ENCODE measurements at regions not wholly inside any gene's neighbourhood (a gene's known extent, or its start where the extent isn't known, plus 50 kb on each side); places are given as distances from the start of the nearest gene placed in this dataset.

GRCh38 chr5:35372482-35372881 lies 142.2 kb upstream of the PRLR start:
- TF ChIP-seq EZH2 (optimal IDR thresholded peaks at IDR 0.05; ENCODE audit: low read depth, low read length): no peak
- TF ChIP-seq EZH2phosphoT487 (IDR thresholded peaks at IDR 0.05; ENCODE audit: low read length): no peak
- no peak for TF ChIP-seq CTCF (IDR thresholded peaks at IDR 0.05; ENCODE audit: low read length)
- Histone ChIP-seq H3K27me3 (replicated peaks; ENCODE audit: insufficient read depth, low read length) (no peaks in the 10 kb centered on the region), H3K4me2 (ENCODE audit: low read depth, low read length) (no peak overlapping the region), H3K4me1 (ENCODE audit: low read length) (no peaks in the 10 kb centered on the region), H3K9me3 (replicated peaks; ENCODE audit: insufficient read depth, low read length) (no peaks in the 10 kb centered on the region), H3K9me2 (replicated peaks; ENCODE audit: insufficient read depth, low read length) (no peaks in the 10 kb centered on the region), H3K9ac (ENCODE audit: low read length) (no peak overlapping the region), H3K79me2 (ENCODE audit: low read length) (no peaks in the 10 kb centered on the region), H3K4me3 (ENCODE audit: low read length) (no peak overlapping the region), H3K27ac (ENCODE audit: low read length) (no peak overlapping the region), H4K20me1 (ENCODE audit: insufficient read depth, low read length) (no peaks in the 10 kb centered on the region), H3F3A (ENCODE audit: insufficient read depth, low read length) (no peaks in the 10 kb centered on the region), H3K36me3 (replicated peaks; ENCODE audit: insufficient read depth, low read length) (no peaks in the 10 kb centered on the region), H2AFZ (ENCODE audit: low read length) (no peak overlapping the region)
- no peak for DNase-seq

GRCh38 chr5:35371951-35372426 lies 141.7 kb upstream of the PRLR start:
- no peak overlapping the region for H3K4me2 ChIP-seq (ENCODE audit: low read depth, low read length)
- H3K4me3 ChIP-seq (ENCODE audit: low read length): no peak overlapping the region
- H3K27ac ChIP-seq (ENCODE audit: low read length): no peak overlapping the region
- H3K79me2 ChIP-seq (ENCODE audit: low read length): no peaks in the 10 kb centered on the region
- TF ChIP-seq EZH2phosphoT487 (IDR thresholded peaks at IDR 0.05; ENCODE audit: low read length): no peak
- H2AFZ ChIP-seq (ENCODE audit: low read length): no peak overlapping the region
- no peaks in the 10 kb centered on the region for H3K27me3 ChIP-seq (replicated peaks; ENCODE audit: insufficient read depth, low read length)
- DNase-seq: no peak
- no peak overlapping the region for H3K9ac ChIP-seq (ENCODE audit: low read length)
- H3K4me1 ChIP-seq (ENCODE audit: low read length): no peaks in the 10 kb centered on the region
- H3K36me3 ChIP-seq (replicated peaks; ENCODE audit: insufficient read depth, low read length): no peaks in the 10 kb centered on the region
- H3F3A ChIP-seq (ENCODE audit: insufficient read depth, low read length): no peaks in the 10 kb centered on the region
- no peaks in the 10 kb centered on the region for H4K20me1 ChIP-seq (ENCODE audit: insufficient read depth, low read length)
- no peaks in the 10 kb centered on the region for H3K9me2 ChIP-seq (replicated peaks; ENCODE audit: insufficient read depth, low read length)
- no peaks in the 10 kb centered on the region for H3K9me3 ChIP-seq (replicated peaks; ENCODE audit: insufficient read depth, low read length)

GRCh38 chr5:35370871-35371270 lies 140.6 kb upstream of the PRLR start:
- Histone ChIP-seq H3K27ac (ENCODE audit: low read length) (no peak overlapping the region), H3K79me2 (ENCODE audit: low read length) (no peaks in the 10 kb centered on the region), H3K27me3 (replicated peaks; ENCODE audit: insufficient read depth, low read length) (no peaks in the 10 kb centered on the region), H3K4me2 (ENCODE audit: low read depth, low read length) (no peak overlapping the region), H3F3A (ENCODE audit: insufficient read depth, low read length) (no peaks in the 10 kb centered on the region), H3K9me3 (replicated peaks; ENCODE audit: insufficient read depth, low read length) (no peaks in the 10 kb centered on the region), H3K9ac (ENCODE audit: low read length) (no peak overlapping the region), H4K20me1 (ENCODE audit: insufficient read depth, low read length) (no peaks in the 10 kb centered on the region), H3K9me2 (replicated peaks; ENCODE audit: insufficient read depth, low read length) (no peaks in the 10 kb centered on the region), H2AFZ (ENCODE audit: low read length) (no peak overlapping the region), H3K4me1 (ENCODE audit: low read length) (no peaks in the 10 kb centered on the region), H3K4me3 (ENCODE audit: low read length) (no peak overlapping the region), H3K36me3 (replicated peaks; ENCODE audit: insufficient read depth, low read length) (no peaks in the 10 kb centered on the region)
- DNase-seq: no peak
- TF ChIP-seq EZH2phosphoT487 (IDR thresholded peaks at IDR 0.05; ENCODE audit: low read length) (no peak), CTCF (IDR thresholded peaks at IDR 0.05; ENCODE audit: low read length) (no peak), EZH2 (optimal IDR thresholded peaks at IDR 0.05; ENCODE audit: low read depth, low read length) (no peak)

- H3K9ac ChIP-seq (ENCODE audit: low read length): no peak overlapping the region
- no peaks in the 10 kb centered on the region for H3K79me2 ChIP-seq (ENCODE audit: low read length)
- TF ChIP-seq CTCF (IDR thresholded peaks at IDR 0.05; ENCODE audit: low read length) (no peak), EZH2 (optimal IDR thresholded peaks at IDR 0.05; ENCODE audit: low read depth, low read length) (no peak), EZH2phosphoT487 (IDR thresholded peaks at IDR 0.05; ENCODE audit: low read length) (no peak)
- H3K9me3 ChIP-seq (replicated peaks; ENCODE audit: insufficient read depth, low read length): no peaks in the 10 kb centered on the region
- H2AFZ ChIP-seq (ENCODE audit: low read length): no peak overlapping the region
- no peaks in the 10 kb centered on the region for H3K9me2 ChIP-seq (replicated peaks; ENCODE audit: insufficient read depth, low read length)
- H3K4me1 ChIP-seq (ENCODE audit: low read length): no peaks in the 10 kb centered on the region
- H3K36me3 ChIP-seq (replicated peaks; ENCODE audit: insufficient read depth, low read length): no peaks in the 10 kb centered on the region
- H3K27ac ChIP-seq (ENCODE audit: low read length): no peak overlapping the region
- DNase-seq: no peak
- no peaks in the 10 kb centered on the region for H3K27me3 ChIP-seq (replicated peaks; ENCODE audit: insufficient read depth, low read length)
- no peak overlapping the region for H3K4me3 ChIP-seq (ENCODE audit: low read length)
- H3F3A ChIP-seq (ENCODE audit: insufficient read depth, low read length): no peaks in the 10 kb centered on the region
- no peak overlapping the region for H3K4me2 ChIP-seq (ENCODE audit: low read depth, low read length)
- no peaks in the 10 kb centered on the region for H4K20me1 ChIP-seq (ENCODE audit: insufficient read depth, low read length)
Observed at GRCh38 chr5:35369965-35370790, 139.9 kb upstream of the PRLR start.
